ENCODE measurements at regions not wholly inside any gene's neighbourhood (a gene's known extent, or its start where the extent isn't known, plus 50 kb on each side); places are given as distances from the start of the nearest gene placed in this dataset.
A peak's percentile ranks its signal among the peaks of the same experiment; 100 is the strongest.

GRCh38 chr13:39224671-39225240 is 186.5 kb downstream of the NHLRC3 start:
- H3K4me3 ChIP-seq (ENCODE audit: low read length): no peak overlapping the region
- TF ChIP-seq, protein P1, sequence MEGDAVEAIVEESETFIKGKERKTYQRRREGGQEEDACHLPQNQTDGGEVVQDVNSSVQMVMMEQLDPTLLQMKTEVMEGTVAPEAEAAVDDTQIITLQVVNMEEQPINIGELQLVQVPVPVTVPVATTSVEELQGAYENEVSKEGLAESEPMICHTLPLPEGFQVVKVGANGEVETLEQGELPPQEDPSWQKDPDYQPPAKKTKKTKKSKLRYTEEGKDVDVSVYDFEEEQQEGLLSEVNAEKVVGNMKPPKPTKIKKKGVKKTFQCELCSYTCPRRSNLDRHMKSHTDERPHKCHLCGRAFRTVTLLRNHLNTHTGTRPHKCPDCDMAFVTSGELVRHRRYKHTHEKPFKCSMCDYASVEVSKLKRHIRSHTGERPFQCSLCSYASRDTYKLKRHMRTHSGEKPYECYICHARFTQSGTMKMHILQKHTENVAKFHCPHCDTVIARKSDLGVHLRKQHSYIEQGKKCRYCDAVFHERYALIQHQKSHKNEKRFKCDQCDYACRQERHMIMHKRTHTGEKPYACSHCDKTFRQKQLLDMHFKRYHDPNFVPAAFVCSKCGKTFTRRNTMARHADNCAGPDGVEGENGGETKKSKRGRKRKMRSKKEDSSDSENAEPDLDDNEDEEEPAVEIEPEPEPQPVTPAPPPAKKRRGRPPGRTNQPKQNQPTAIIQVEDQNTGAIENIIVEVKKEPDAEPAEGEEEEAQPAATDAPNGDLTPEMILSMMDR (IDR thresholded peaks at IDR 0.05; ENCODE audit: insufficient read depth, low read depth, low read length, missing control alignments): no peak
- peak; percentile 66 for DNase-seq (ENCODE audit: low read depth)

GRCh38 chr13:39225860-39226259 is 187.6 kb downstream of the NHLRC3 start:
- DNase-seq (ENCODE audit: low read depth): no peak
- TF ChIP-seq, protein P1 (IDR thresholded peaks at IDR 0.05; ENCODE audit: insufficient read depth, low read depth, low read length, missing control alignments): no peak
- H3K4me3 ChIP-seq (ENCODE audit: low read length): no peak overlapping the region

DNA sequence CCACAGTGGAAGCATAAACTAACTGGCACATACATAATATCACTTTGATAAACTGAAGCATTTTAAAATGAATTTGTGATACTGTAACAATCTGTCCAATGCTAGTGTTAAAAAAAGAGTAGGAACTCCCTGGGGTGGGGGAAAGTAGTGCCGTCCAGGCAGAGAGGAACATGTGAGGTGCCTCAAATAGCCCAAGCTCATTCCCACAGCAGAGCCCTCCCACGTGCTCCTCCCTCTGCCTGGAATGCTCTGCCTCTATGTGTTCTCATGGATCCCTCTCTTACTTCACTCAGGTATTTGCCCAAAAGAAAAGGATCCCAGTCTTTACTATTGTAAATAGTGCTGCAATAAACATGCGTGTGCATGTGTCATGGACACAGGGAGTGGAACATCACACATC is 188.1 kb downstream of the NHLRC3 start:
- TF ChIP-seq, protein P1 (IDR thresholded peaks at IDR 0.05; ENCODE audit: insufficient read depth, low read depth, low read length, missing control alignments): no peak
- no peak overlapping the region for H3K4me3 ChIP-seq (ENCODE audit: low read length)
- no peak for DNase-seq (ENCODE audit: low read depth)

GRCh38 chr13:39232401-39232980 is 194.2 kb downstream of the NHLRC3 start:
- H3K4me3 ChIP-seq (ENCODE audit: low read length): no peak overlapping the region
- TF ChIP-seq, protein P1 (IDR thresholded peaks at IDR 0.05; ENCODE audit: insufficient read depth, low read depth, low read length, missing control alignments): no peak
- DNase-seq (ENCODE audit: low read depth): no peak

- H3K4me3 ChIP-seq (ENCODE audit: low read length): no peak overlapping the region
- no peak for DNase-seq (ENCODE audit: low read depth)
- TF ChIP-seq, protein P1 (IDR thresholded peaks at IDR 0.05; ENCODE audit: insufficient read depth, low read depth, low read length, missing control alignments): no peak
These were observed 194.7 kb downstream of the NHLRC3 start for GRCh38 chr13:39232999-39233398.

DNA sequence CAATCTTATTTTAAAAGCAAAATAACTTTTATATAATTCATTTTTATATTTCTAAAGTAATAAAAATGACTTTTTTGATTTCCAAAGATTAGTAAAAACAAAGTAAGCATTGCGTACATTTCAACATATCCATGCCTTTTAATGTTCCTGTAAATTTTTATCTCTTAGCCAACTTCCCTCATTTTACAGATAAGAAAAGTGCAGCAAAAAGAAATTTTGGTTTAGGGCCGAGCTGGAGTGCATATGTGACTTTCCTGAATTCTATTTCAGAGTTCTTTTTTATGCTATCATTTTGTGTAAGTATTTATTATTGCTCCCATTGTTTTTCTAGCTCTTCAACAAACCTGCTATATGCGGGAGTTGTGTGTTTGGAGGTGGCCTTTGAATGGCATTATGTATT is 195.3 kb downstream of the NHLRC3 start:
- no peak for DNase-seq (ENCODE audit: low read depth)
- TF ChIP-seq, protein P1 (IDR thresholded peaks at IDR 0.05; ENCODE audit: insufficient read depth, low read depth, low read length, missing control alignments): no peak

More for the DNA sequence above, 195.3 kb downstream of the NHLRC3 start:
- no peak overlapping the region for H3K4me3 ChIP-seq (ENCODE audit: low read length)

Data from epithelial cell of esophagus (primary cell).